Fibroblast of lung (primary cell): ENCODE measurements at regions not wholly inside any gene's neighbourhood (a gene's known extent, or its start where the extent isn't known, plus 50 kb on each side); places are given as distances from the start of the nearest gene placed in this dataset.

Source experiments
- EZH2 ChIP-seq: IDR thresholded peaks from 2 replicates; pipeline ENCODE4 v1.5.1; 2012; ENCODE audit warnings: low read length, control low read depth, mild to moderate bottlenecking; ENCODE audit errors: missing control alignments
- TF ChIP-seq, protein P1 (sequence below), 2 donors: IDR thresholded peaks in 1 of 2; conservative IDR thresholded peaks in 1 of 2; 1 replicate in 1 of 2; 2 replicates in 1 of 2; pipeline ENCODE4 v1.5.1; 2011 to 2012; ENCODE audit warnings: low read length in 2 of 2, control low read depth in 1 of 2, inconsistent platforms in 1 of 2, low read depth in 1 of 2, mild to moderate bottlenecking in 1 of 2

DNA sequence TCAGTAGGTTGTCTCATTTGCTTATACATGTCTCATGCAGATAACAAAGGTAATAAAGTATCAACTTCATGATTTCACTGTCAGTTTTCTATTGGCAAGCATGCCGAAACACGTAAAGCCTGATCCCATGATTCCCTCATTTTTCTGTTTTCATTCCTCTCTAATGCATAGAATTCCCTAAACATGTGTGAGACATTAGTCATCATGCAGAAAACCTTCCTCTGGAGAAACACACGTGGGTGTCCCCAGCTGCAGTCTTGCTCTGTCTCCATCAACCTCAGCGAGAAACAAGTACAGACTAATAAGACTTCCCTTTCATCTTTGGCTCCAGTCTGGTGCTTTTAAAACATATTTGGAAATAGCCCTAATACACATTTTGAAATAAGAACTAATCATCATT lies 432.7 kb upstream of the VSTM2A start:
- TF ChIP-seq, protein P1, sequence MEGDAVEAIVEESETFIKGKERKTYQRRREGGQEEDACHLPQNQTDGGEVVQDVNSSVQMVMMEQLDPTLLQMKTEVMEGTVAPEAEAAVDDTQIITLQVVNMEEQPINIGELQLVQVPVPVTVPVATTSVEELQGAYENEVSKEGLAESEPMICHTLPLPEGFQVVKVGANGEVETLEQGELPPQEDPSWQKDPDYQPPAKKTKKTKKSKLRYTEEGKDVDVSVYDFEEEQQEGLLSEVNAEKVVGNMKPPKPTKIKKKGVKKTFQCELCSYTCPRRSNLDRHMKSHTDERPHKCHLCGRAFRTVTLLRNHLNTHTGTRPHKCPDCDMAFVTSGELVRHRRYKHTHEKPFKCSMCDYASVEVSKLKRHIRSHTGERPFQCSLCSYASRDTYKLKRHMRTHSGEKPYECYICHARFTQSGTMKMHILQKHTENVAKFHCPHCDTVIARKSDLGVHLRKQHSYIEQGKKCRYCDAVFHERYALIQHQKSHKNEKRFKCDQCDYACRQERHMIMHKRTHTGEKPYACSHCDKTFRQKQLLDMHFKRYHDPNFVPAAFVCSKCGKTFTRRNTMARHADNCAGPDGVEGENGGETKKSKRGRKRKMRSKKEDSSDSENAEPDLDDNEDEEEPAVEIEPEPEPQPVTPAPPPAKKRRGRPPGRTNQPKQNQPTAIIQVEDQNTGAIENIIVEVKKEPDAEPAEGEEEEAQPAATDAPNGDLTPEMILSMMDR (conservative IDR thresholded peaks at IDR 0.05 in 1 of 2, IDR thresholded peaks at IDR 0.05 in 1 of 2; ENCODE audit: low read depth in 1 of 2, low read length in 2 of 2), result no peak
- TF ChIP-seq EZH2, result no peak
